Testis (tissue), 2 donors: ENCODE measurements at regions not wholly inside any gene's neighbourhood (a gene's known extent, or its start where the extent isn't known, plus 50 kb on each side); places are given as distances from the start of the nearest gene placed in this dataset.

Experiments used
- DNase-seq: peaks from one replicate; pipeline ENCODE4 v3.0.0-alpha.2; 2019
- H3K27ac ChIP-seq, 2 donors: fragments of 200-600 bp; sonication (generic); one replicate each; pipeline ENCODE4 v1.5.1; 2019
- H3K27me3 ChIP-seq: fragments of 200-600 bp; sonication (generic); one replicate; pipeline ENCODE4 v1.5.1; 2019
- H3K36me3 ChIP-seq: fragments of 200-600 bp; sonication (generic); one replicate; pipeline ENCODE4 v1.5.1; 2017; ENCODE audit warnings: low read depth; ENCODE audit errors: missing control alignments
- H3K4me1 ChIP-seq: fragments of 200-600 bp; sonication (generic); one replicate; pipeline ENCODE4 v1.5.1; 2019
- H3K4me3 ChIP-seq, 2 donors: fragments of 200-600 bp; sonication (generic); one replicate each; pipeline ENCODE4 v1.5.1; 2017 to 2019
- H3K9me3 ChIP-seq: fragments of 200-600 bp; sonication (generic); one replicate; pipeline ENCODE4 v1.5.1; 2017
- POLR2A ChIP-seq: fragments of 450-650 bp; IDR thresholded peaks from one replicate; pipeline ENCODE4 v1.6.1; 2017; ENCODE audit warnings: antibody characterized with exemption, mild to moderate bottlenecking, moderate library complexity
- WGBS, 2 donors: methylation state at CpG; one replicate each; pipeline ENCODE4 v1.1.5; 2018; 5-methylcytosine and 5-hydroxymethylcytosine counted together
- intact Hi-C: fragments of 100-400 bp; cut with DNase I; formaldehyde crosslinking; loops from one replicate; pipeline ENCODE4 v1.15.1; 2023; ENCODE audit warnings: low total_unique reads
- TF ChIP-seq, protein P1 (sequence below), 3 experiments: fragments of 450-650 bp in 2 of 3; fragments of 200-600 bp in 1 of 3; sonication (generic) in 1 of 3; IDR thresholded peaks; one replicate each; pipeline ENCODE4 v1.5.1; 2016 to 2019; ENCODE audit warnings: antibody characterized with exemption in 3 of 3, mild to moderate bottlenecking in 2 of 3, moderate library complexity in 1 of 3

DNA sequence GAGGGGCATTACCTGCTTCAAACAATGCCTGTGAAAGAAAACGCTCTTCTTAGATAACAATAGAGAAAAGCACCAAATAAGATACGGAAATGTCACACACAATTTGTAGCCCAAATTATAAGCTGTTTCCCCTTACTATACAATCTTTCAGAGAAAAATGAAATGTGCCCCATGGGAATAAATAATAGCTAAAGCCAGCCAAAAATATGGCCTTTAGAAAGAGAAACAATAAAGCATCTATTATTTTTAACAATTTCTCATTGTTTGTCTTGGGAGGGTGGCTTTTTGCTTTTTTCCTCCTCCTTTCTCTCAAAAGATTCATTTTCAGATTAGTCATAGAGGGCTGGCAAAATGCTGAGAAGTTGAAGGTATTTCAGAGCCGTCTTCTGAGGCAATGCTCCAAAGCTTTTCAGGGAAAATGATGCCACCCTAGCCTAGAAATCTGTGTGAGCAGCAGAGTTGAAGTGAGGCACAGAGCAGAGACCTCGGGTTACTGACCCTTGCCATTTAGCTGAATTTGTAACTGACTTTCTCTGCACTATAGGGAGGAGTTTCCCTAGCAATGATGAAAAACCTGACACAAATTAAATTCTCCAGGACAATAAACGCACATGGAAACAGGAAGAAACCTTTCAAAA lies 86.3 kb upstream of the PRICKLE2 start:
- no peak overlapping the region for H3K27ac ChIP-seq
- no peaks in the 10 kb centered on the region for H3K9me3 ChIP-seq
- intact Hi-C loops: no loop called here
- TF ChIP-seq POLR2A: no peak
- TF ChIP-seq, protein P1, sequence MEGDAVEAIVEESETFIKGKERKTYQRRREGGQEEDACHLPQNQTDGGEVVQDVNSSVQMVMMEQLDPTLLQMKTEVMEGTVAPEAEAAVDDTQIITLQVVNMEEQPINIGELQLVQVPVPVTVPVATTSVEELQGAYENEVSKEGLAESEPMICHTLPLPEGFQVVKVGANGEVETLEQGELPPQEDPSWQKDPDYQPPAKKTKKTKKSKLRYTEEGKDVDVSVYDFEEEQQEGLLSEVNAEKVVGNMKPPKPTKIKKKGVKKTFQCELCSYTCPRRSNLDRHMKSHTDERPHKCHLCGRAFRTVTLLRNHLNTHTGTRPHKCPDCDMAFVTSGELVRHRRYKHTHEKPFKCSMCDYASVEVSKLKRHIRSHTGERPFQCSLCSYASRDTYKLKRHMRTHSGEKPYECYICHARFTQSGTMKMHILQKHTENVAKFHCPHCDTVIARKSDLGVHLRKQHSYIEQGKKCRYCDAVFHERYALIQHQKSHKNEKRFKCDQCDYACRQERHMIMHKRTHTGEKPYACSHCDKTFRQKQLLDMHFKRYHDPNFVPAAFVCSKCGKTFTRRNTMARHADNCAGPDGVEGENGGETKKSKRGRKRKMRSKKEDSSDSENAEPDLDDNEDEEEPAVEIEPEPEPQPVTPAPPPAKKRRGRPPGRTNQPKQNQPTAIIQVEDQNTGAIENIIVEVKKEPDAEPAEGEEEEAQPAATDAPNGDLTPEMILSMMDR (IDR thresholded peaks at IDR 0.05): no peak
- no peaks in the 10 kb centered on the region for H3K27me3 ChIP-seq
- no peak overlapping the region for H3K4me3 ChIP-seq
- DNase-seq: peak; percentile 20
- H3K36me3 ChIP-seq: no peaks in the 10 kb centered on the region
- WGBS, 2 donors: 42 to 50% methylated on average over 5 of the region's 5 CpGs
- peaks cover 9% of the 10 kb centered on the region for H3K4me1 ChIP-seq

DNA sequence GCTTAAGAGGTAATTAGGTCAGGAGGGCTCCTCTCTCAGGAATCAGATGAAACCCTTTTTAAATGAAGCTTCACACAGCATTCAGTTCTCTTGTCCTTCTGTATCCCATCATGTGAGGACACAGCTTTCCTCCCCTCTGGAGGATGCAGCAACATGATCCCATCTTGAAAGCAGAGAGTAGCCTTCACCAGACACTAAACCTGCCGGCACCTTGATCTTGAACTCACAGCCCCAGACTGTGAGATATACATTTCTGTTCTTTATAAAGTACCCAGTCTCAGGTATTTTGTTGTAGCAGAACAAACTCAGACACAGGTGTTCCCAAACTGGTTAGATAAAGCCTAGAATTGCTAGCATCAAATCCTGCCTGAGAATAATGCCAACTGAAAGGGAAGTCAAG lies 83.7 kb upstream of the PRICKLE2 start:
- DNase-seq: no peak
- peaks cover 14% of the 10 kb centered on the region for H3K4me1 ChIP-seq
- no peaks in the 10 kb centered on the region for H3K9me3 ChIP-seq
- TF ChIP-seq, protein P1 (IDR thresholded peaks at IDR 0.05): no peak
- TF ChIP-seq POLR2A: no peak
- H3K36me3 ChIP-seq: no peaks in the 10 kb centered on the region
- WGBS, 2 donors: 88 to 100% methylated on average over 1 of the region's 1 CpG
- H3K27ac ChIP-seq: no peak overlapping the region
- no peak overlapping the region for H3K4me3 ChIP-seq
- H3K27me3 ChIP-seq: no peaks in the 10 kb centered on the region
- intact Hi-C loops: no loop called here

DNA sequence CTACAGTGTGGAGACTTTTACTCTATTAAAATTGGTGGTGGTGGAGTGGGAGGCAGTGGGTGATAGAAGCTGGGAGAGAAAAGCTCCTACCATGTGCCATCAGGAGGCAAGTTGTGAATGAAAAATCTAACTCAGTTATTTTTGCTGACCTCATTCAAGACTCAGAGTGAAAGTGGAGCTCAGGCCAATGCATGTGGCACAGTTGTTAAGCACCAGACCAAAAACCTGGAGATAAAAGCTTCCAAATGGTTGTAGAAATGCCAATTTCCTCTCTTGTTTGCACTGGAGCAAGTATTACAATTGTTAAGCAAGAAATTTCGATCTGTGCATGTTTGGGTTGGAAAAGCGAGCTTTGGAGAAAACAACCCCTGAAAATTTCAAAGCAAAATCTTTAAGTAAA lies 81.5 kb upstream of the PRICKLE2 start:
- Histone ChIP-seq H3K4me1 (peaks cover 11% of the 10 kb centered on the region), H3K27me3 (no peaks in the 10 kb centered on the region), H3K36me3 (no peaks in the 10 kb centered on the region), H3K9me3 (no peaks in the 10 kb centered on the region), H3K27ac (peak overlapping the region in 1 of 2 donors; percentile 20), H3K4me3 (no peak overlapping the region)
- TF ChIP-seq POLR2A: no peak
- TF ChIP-seq, protein P1 (IDR thresholded peaks at IDR 0.05): no peak
- 64 to 89% methylated on average over 2 of the region's 2 CpGs for WGBS, 2 donors
- intact Hi-C loops: no loop called here
- DNase-seq: no peak

DNA sequence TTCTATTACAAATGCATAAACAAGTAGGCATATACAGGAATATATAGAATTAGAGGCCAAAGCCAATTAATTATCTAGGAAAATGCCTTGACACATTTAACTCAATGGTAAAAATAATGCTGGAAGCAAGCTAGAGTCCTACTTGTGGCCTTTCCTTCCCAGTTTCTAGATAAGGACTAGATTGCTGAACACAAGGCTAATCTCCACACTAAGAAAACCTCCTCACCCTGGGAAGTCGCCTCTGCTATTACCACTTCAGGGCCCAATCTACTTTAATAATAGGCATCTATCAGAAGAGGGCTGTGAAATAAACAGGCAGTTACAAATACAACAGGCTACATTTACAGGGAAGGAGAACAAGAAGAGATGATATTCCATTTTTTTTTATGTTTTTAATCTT lies 80.5 kb upstream of the PRICKLE2 start:
- intact Hi-C loops: no loop called here
- no peak for DNase-seq
- no peaks in the 10 kb centered on the region for H3K9me3 ChIP-seq
- H3K27ac ChIP-seq: no peak overlapping the region
- TF ChIP-seq, protein P1 (IDR thresholded peaks at IDR 0.05): no peak
- no peak for TF ChIP-seq POLR2A
- no peaks in the 10 kb centered on the region for H3K27me3 ChIP-seq
- no peak overlapping the region for H3K4me3 ChIP-seq
- H3K4me1 ChIP-seq: peaks cover 8% of the 10 kb centered on the region
- no peaks in the 10 kb centered on the region for H3K36me3 ChIP-seq
- WGBS, 2 donors: 61 to 67% methylated on average over 1 of the region's 1 CpG

DNA sequence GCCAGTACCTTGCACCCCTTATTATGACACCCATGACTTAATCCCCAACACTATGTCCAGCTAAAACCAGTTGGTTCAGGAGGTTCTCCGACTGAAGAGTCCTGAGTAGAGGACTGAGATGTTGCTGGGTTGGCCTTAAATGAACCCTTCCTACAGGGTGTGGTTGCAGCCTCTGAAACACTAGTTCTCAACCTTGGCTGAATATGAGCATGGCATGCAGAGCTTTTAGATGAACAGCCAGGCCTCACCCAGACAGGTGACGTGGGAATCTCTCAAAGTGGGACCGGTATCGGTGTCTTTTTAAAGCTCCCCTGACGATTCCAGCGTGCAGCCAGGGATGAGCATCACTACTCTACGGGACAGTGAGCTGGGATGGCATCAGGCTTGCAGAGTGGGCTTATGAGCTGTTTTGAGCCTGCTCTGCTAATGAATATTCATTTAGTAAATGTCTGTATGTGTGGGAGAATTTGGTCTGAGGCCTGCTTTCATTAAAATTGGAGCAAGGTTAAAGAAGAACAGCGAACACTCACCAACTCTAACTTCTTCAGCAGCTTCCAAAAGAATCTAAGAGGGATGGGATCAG lies 79.7 kb upstream of the PRICKLE2 start:
- Histone ChIP-seq H3K36me3 (no peaks in the 10 kb centered on the region), H3K4me3 (no peak overlapping the region), H3K9me3 (no peaks in the 10 kb centered on the region), H3K4me1 (peaks cover 8% of the 10 kb centered on the region), H3K27me3 (no peaks in the 10 kb centered on the region), H3K27ac (no peak overlapping the region)
- DNase-seq: no peak
- WGBS, 2 donors: 89 to 92% methylated on average over 8 of the region's 8 CpGs
- intact Hi-C loops: no loop called here
- TF ChIP-seq POLR2A: no peak
- TF ChIP-seq, protein P1 (IDR thresholded peaks at IDR 0.05): no peak
